Endodermal cell (in vitro differentiated cells): ENCODE measurements at regions not wholly inside any gene's neighbourhood (a gene's known extent, or its start where the extent isn't known, plus 50 kb on each side); places are given as distances from the start of the nearest gene placed in this dataset.

Source experiments
- DNase-seq: peaks from one replicate; pipeline ENCODE4 v3.0.0-alpha.2; 2017
- H3K27ac ChIP-seq: 2 replicates; pipeline ENCODE4 v1.5.1; 2013; ENCODE audit warnings: mild to moderate bottlenecking, low read depth, low read length, moderate library complexity
- H3K27me3 ChIP-seq: 2 replicates; pipeline ENCODE4 v1.6.1; 2013; ENCODE audit warnings: mild to moderate bottlenecking, low read length, moderate library complexity; ENCODE audit not compliant: insufficient read depth, control insufficient read depth, poor library complexity, severe bottlenecking
- H3K36me3 ChIP-seq: 2 replicates; pipeline ENCODE4 v1.7.0; 2013; ENCODE audit warnings: mild to moderate bottlenecking, low read length, moderate library complexity; ENCODE audit not compliant: control insufficient read depth, insufficient read depth
- H3K4me1 ChIP-seq: one replicate; pipeline ENCODE4 v1.7.0; 2013; ENCODE audit warnings: low read length; ENCODE audit not compliant: control insufficient read depth, insufficient read depth
- H3K4me3 ChIP-seq: 2 replicates; pipeline ENCODE4 v1.5.1; 2013; ENCODE audit warnings: mild to moderate bottlenecking, low read length, moderate library complexity
- H3K9ac ChIP-seq: 2 replicates; pipeline ENCODE4 v1.6.1; 2013; ENCODE audit warnings: mild to moderate bottlenecking, low read length, moderate library complexity; ENCODE audit not compliant: poor library complexity, severe bottlenecking; ENCODE audit errors: extremely low read depth
- H3K9me3 ChIP-seq: 2 replicates; pipeline ENCODE4 v1.6.1; 2013; ENCODE audit warnings: mild to moderate bottlenecking, low read length, moderate library complexity; ENCODE audit not compliant: control insufficient read depth
- H3K27ac Mint-ChIP-seq: 2 replicates; pipeline ENCODE4 v1.8.0; 2020; ENCODE audit warnings: mixed read lengths
- H3K27me3 Mint-ChIP-seq: 2 replicates; pipeline ENCODE4 v1.8.0; 2021; ENCODE audit warnings: mild to moderate bottlenecking, mixed read lengths; ENCODE audit not compliant: insufficient read depth
- H3K36me3 Mint-ChIP-seq: 2 replicates; pipeline ENCODE4 v1.8.0; 2020; ENCODE audit warnings: low read depth, mixed read lengths
- H3K4me1 Mint-ChIP-seq: 2 replicates; pipeline ENCODE4 v1.8.0; 2020; ENCODE audit warnings: mixed read lengths
- H3K4me3 Mint-ChIP-seq: 2 replicates; pipeline ENCODE4 v1.8.0; 2020; ENCODE audit warnings: mild to moderate bottlenecking, moderate library complexity, mixed read lengths
- H3K9me3 Mint-ChIP-seq: 2 replicates; pipeline ENCODE4 v1.8.0; 2020; ENCODE audit warnings: mild to moderate bottlenecking, mixed read lengths
- CTCF ChIP-seq: fragments of 200-600 bp; sonication (generic); conservative IDR thresholded peaks from 2 replicates; pipeline ENCODE4 v1.5.0; 2021; ENCODE audit warnings: antibody characterized with exemption, mild to moderate bottlenecking
- WGBS, 2 experiments: methylation state at CpG; one replicate each; pipeline versions ENCODE4 v1.1.5 to v1.1.7; 2013; ENCODE audit warnings: missing lambda C conversion rate in 2 of 2, mixed read lengths in 1 of 2; ENCODE audit not compliant: insufficient coverage in 1 of 2, insufficient read length in 1 of 2; 5-methylcytosine and 5-hydroxymethylcytosine counted together

GRCh38 chr4:18860836-18861530 is 839.4 kb upstream of the LCORL start:
- 97% methylated on average over 2 of the region's 2 CpGs; no CpG with 5 or more reads in 1 of the 2 experiments for WGBS, 2 experiments
- Histone ChIP-seq H3K36me3 (no peaks in the 10 kb centered on the region), H3K9me3 (no peaks in the 10 kb centered on the region), H3K4me3 (no peak overlapping the region), H3K27me3 (no peaks in the 10 kb centered on the region), H3K4me1 (peaks cover 5% of the 10 kb centered on the region), H3K27ac (no peak overlapping the region), H3K9ac (no peak overlapping the region)
- Mint-ChIP-seq H3K27ac (no peak overlapping the region), H3K4me1 (peaks cover 17% of the 10 kb centered on the region), H3K4me3 (no peak overlapping the region), H3K27me3 (no peaks in the 10 kb centered on the region), H3K36me3 (no peaks in the 10 kb centered on the region), H3K9me3 (no peaks in the 10 kb centered on the region)
- DNase-seq, result no peak
- TF ChIP-seq CTCF, result no peak

- no peaks in the 10 kb centered on the region for H3K9me3 ChIP-seq
- H3K27ac ChIP-seq, result peak overlapping the region; percentile 12
- no peaks in the 10 kb centered on the region for H3K36me3 ChIP-seq
- DNase-seq, result peak; percentile 44
- H3K4me3 ChIP-seq, result no peak overlapping the region
- peaks cover 5% of the 10 kb centered on the region for H3K4me1 ChIP-seq
- 17 to 59% methylated on average over 1 to 2 of the region's 2 CpGs for WGBS, 2 experiments
- H3K36me3 Mint-ChIP-seq, result no peaks in the 10 kb centered on the region
- peaks cover 17% of the 10 kb centered on the region for H3K4me1 Mint-ChIP-seq
- TF ChIP-seq CTCF, result no peak
- no peak overlapping the region for H3K9ac ChIP-seq
- no peaks in the 10 kb centered on the region for H3K27me3 ChIP-seq
- H3K9me3 Mint-ChIP-seq, result no peaks in the 10 kb centered on the region
- H3K4me3 Mint-ChIP-seq, result no peak overlapping the region
- no peaks in the 10 kb centered on the region for H3K27me3 Mint-ChIP-seq
- no peak overlapping the region for H3K27ac Mint-ChIP-seq
Observed at GRCh38 chr4:18859468-18859867, 837.9 kb upstream of the LCORL start.

GRCh38 chr4:18858229-18858922 is 836.8 kb upstream of the LCORL start:
- TF ChIP-seq CTCF, result no peak
- H3K9me3 ChIP-seq, result no peaks in the 10 kb centered on the region
- no peaks in the 10 kb centered on the region for H3K27me3 ChIP-seq
- Mint-ChIP-seq H3K4me3 (no peak overlapping the region), H3K36me3 (no peaks in the 10 kb centered on the region), H3K27ac (no peak overlapping the region), H3K4me1 (peaks cover 17% of the 10 kb centered on the region), H3K9me3 (no peaks in the 10 kb centered on the region), H3K27me3 (no peaks in the 10 kb centered on the region)
- no peak overlapping the region for H3K9ac ChIP-seq
- no peaks in the 10 kb centered on the region for H3K36me3 ChIP-seq
- no peak overlapping the region for H3K27ac ChIP-seq
- WGBS, 2 experiments, result 78 to 88% methylated on average over 5 to 6 of the region's 6 CpGs
- H3K4me3 ChIP-seq, result no peak overlapping the region
- no peak for DNase-seq
- H3K4me1 ChIP-seq, result peaks cover 5% of the 10 kb centered on the region
